Lung (tissue), 11 donors: ENCODE measurements at regions not wholly inside any gene's neighbourhood (a gene's known extent, or its start where the extent isn't known, plus 50 kb on each side); places are given as distances from the start of the nearest gene placed in this dataset.

Experiments used
- ATAC-seq: fragments of 200-7000 bp; cut with Tn5 transposase; one replicate; pipeline ENCODE4 v1.9.1; 2020; ENCODE audit warnings: moderate number of reproducible peaks; ENCODE audit not compliant: insufficient read depth, low FRiP score
- DNase-seq, 3 donors: peaks; one replicate each; pipeline ENCODE4 v3.0.0-alpha.2; 2013 to 2017
- H3K27ac ChIP-seq, 2 donors: one replicate each; pipeline ENCODE4 v1.5.1; 2013; ENCODE audit warnings: mild to moderate bottlenecking in 2 of 2, moderate library complexity in 2 of 2, control low read depth in 1 of 2, inconsistent platforms in 1 of 2, low read depth in 1 of 2, low read length in 1 of 2
- H3K27me3 ChIP-seq, 3 donors: one replicate each; pipeline ENCODE4 v1.5.1; 2013; ENCODE audit warnings: low read length in 2 of 3; ENCODE audit not compliant: control insufficient read depth in 3 of 3, insufficient read depth in 3 of 3
- H3K36me3 ChIP-seq, 4 donors: one replicate each; pipeline ENCODE4 v1.5.1; 2013; ENCODE audit warnings: low read length in 4 of 4, mild to moderate bottlenecking in 1 of 4, moderate library complexity in 1 of 4; ENCODE audit not compliant: control insufficient read depth in 4 of 4, insufficient read depth in 4 of 4
- H3K4me1 ChIP-seq, 5 donors: one replicate each; pipeline ENCODE4 v1.5.1; 2013; ENCODE audit warnings: low read length in 5 of 5, mild to moderate bottlenecking in 2 of 5, moderate library complexity in 1 of 5; ENCODE audit not compliant: control insufficient read depth in 5 of 5, insufficient read depth in 5 of 5
- H3K4me3 ChIP-seq: one replicate; pipeline ENCODE4 v1.5.1; 2013; ENCODE audit warnings: mild to moderate bottlenecking, control low read depth, moderate library complexity
- H3K9ac ChIP-seq, 2 donors: one replicate each; pipeline ENCODE4 v1.5.1; 2013; ENCODE audit warnings: low read length in 2 of 2, control low read depth in 1 of 2; ENCODE audit not compliant: insufficient read depth in 1 of 2
- H3K9me3 ChIP-seq, 4 donors: one replicate each; pipeline ENCODE4 v1.5.1; 2013; ENCODE audit warnings: low read length in 3 of 4, mild to moderate bottlenecking in 1 of 4, moderate library complexity in 1 of 4; ENCODE audit not compliant: control insufficient read depth in 4 of 4, insufficient read depth in 3 of 4
- WGBS, 2 donors: extraction: QIAGEN DNeasy Blood & Tissue Kit; methylation state at CpG; one replicate each; pipeline ENCODE4 v1.1.7; 2013; 5-methylcytosine and 5-hydroxymethylcytosine counted together
- TF ChIP-seq, protein P1 (sequence below): IDR thresholded peaks from 2 replicates; pipeline ENCODE4 v1.5.1; 2012; ENCODE audit warnings: mild to moderate bottlenecking; ENCODE audit errors: control extremely low read depth, extremely low read depth
- donor health status: control.
- donor health status: control.
- donor health status: Bipolar disorder and iron deficiency.
- donor health status: healthy.
- donor health status: DM: yes; HTN: yes; CAD: no.

DNA sequence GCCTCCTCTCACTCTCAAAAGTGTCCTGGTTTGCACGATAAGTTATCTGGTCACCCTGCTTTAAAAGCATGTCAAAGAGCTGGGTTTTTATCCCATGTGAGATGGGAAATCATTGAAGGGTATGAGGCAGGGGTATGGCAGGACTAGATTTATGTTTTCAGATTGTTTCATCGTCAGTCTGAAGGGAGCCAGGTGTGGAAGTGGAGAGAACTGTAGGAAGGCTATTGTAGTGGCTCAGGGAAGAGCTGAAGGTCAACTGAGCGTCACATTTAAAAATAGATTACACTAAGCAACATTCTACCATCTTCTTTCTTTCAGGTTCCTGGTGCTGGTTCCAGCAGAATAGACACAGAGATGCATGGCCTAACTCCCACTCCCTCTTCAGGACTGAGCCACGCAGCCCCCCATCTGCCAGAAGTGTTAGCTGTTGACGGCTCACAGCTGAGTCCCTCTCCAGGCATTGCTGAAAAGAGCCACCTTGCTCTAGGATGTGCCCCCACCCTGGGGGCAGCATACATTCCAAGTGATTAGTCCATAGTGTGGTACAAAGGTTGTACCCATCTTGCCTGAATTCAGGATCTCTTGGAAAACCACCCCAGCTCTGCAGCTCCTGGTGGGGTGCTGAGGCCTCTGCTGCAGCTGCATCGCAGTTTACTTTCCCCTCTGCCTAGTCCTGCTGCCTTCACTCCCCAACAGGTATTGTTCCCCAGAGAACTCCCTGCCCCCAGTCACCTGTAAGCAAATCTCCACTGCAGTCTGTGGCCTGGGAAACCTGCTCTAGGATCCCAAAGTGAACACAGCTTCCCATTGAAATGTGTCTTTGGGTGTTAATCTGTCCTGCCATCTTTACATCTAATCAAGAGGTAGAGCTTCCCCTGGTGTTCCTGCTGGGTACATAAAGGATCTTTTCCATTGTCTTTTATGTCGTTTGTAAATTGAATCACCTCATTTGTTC, 79.5 kb upstream of the KLF7 start:
- Histone ChIP-seq H3K36me3 (no peaks in the 10 kb centered on the region), H3K4me3 (no peak overlapping the region), H3K9ac (no peak overlapping the region), H3K27me3 (no peaks in the 10 kb centered on the region), H3K27ac (no peak overlapping the region), H3K9me3 (peaks cover 0 to 3% (median 0%) of the 10 kb centered on the region in 4 donors), H3K4me1 (peaks cover 0 to 1% (median 0%) of the 10 kb centered on the region in 5 donors)
- DNase-seq = no peak
- TF ChIP-seq, protein P1, sequence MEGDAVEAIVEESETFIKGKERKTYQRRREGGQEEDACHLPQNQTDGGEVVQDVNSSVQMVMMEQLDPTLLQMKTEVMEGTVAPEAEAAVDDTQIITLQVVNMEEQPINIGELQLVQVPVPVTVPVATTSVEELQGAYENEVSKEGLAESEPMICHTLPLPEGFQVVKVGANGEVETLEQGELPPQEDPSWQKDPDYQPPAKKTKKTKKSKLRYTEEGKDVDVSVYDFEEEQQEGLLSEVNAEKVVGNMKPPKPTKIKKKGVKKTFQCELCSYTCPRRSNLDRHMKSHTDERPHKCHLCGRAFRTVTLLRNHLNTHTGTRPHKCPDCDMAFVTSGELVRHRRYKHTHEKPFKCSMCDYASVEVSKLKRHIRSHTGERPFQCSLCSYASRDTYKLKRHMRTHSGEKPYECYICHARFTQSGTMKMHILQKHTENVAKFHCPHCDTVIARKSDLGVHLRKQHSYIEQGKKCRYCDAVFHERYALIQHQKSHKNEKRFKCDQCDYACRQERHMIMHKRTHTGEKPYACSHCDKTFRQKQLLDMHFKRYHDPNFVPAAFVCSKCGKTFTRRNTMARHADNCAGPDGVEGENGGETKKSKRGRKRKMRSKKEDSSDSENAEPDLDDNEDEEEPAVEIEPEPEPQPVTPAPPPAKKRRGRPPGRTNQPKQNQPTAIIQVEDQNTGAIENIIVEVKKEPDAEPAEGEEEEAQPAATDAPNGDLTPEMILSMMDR = no peak
- 83 to 90% methylated on average over 7 of the region's 7 CpGs for WGBS, 2 donors
- ATAC-seq = no peak

DNA sequence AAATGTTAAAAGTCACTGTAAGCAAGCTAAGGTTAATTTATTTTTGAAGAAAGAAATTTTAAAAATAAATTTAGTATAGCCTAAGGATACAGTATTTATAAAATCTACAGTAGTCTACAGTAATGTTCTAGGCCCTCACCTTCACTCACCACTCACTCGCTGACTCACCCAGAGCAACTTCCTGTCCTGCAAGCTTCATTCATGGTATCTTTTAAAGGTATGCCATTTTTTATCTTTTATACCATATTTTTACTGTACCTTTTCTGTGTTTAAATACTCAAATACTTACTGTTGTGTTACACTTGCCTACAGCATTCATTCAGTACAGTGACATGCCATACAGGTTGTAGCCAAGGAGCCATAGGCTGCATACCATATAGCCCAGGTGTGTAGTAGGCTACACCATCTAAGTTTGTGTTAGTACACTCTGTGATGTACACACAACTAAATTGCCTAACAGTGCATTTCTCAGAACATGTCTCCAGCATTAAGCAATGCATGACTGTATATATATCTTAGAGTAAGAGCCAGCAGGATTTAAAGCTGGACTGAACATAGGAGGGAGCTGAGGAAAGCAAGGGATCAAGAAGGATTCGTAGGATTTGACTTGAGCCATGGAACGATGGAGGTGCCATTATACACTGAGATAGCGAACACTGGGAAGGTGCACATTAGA, 83.1 kb upstream of the KLF7 start:
- H3K9me3 ChIP-seq = no peaks in the 10 kb centered on the region
- H3K4me1 ChIP-seq = no peaks in the 10 kb centered on the region
- no peak for DNase-seq
- no peak for ATAC-seq
- H3K4me3 ChIP-seq = no peak overlapping the region
- TF ChIP-seq, protein P1 = no peak
- H3K36me3 ChIP-seq = no peaks in the 10 kb centered on the region
- no peak overlapping the region for H3K9ac ChIP-seq
- 90 to 94% methylated on average over 4 of the region's 4 CpGs for WGBS, 2 donors
- no peaks in the 10 kb centered on the region for H3K27me3 ChIP-seq
- H3K27ac ChIP-seq = no peak overlapping the region

- no peak overlapping the region for H3K27ac ChIP-seq
- 94 to 98% methylated on average over 4 of the region's 4 CpGs for WGBS, 2 donors
- ATAC-seq (no peak), DNase-seq (no peak)
- TF ChIP-seq, protein P1 = no peak
- no peak overlapping the region for H3K4me3 ChIP-seq
- H3K9ac ChIP-seq = no peak overlapping the region
- no peaks in the 10 kb centered on the region for H3K36me3 ChIP-seq
- no peaks in the 10 kb centered on the region for H3K27me3 ChIP-seq
- H3K9me3 ChIP-seq = no peaks in the 10 kb centered on the region
- H3K4me1 ChIP-seq = peaks cover 0 to 2% (median 0%) of the 10 kb centered on the region in 5 donors
Observed at GRCh38 chr2:207251022-207251421, 85.3 kb upstream of the KLF7 start.
